GM12875 (cell line): ENCODE measurements at regions not wholly inside any gene's neighbourhood (a gene's known extent, or its start where the extent isn't known, plus 50 kb on each side); places are given as distances from the start of the nearest gene placed in this dataset.

ENCODE experiments used
- H3K4me3 ChIP-seq: one replicate; pipeline ENCODE4 v1.5.1; 2011; ENCODE audit warnings: low read depth, low read length, control low read depth
- CTCF ChIP-seq: IDR thresholded peaks from 2 replicates; pipeline ENCODE4 v1.5.1; 2011; ENCODE audit warnings: low read depth, mild to moderate bottlenecking, control low read depth, inconsistent platforms, low read length, moderate library complexity, borderline replicate concordance; ENCODE audit not compliant: insufficient read depth

GRCh38 chr6:74870403-74870802 is 335.4 kb downstream of the COL12A1 start:
- TF ChIP-seq CTCF, result no peak
- no peak overlapping the region for H3K4me3 ChIP-seq

GRCh38 chr6:74867291-74867690 is 338.6 kb downstream of the COL12A1 start:
- TF ChIP-seq CTCF, result no peak
- H3K4me3 ChIP-seq, result no peak overlapping the region

GRCh38 chr6:74863968-74864367 is 341.9 kb downstream of the COL12A1 start:
- no peak for TF ChIP-seq CTCF
- H3K4me3 ChIP-seq, result no peak overlapping the region

GRCh38 chr6:74860456-74860855 is 345.4 kb downstream of the COL12A1 start:
- no peak overlapping the region for H3K4me3 ChIP-seq
- no peak for TF ChIP-seq CTCF

- TF ChIP-seq CTCF, result no peak
- H3K4me3 ChIP-seq, result no peak overlapping the region
These were observed 348.7 kb downstream of the COL12A1 start for GRCh38 chr6:74857157-74857556.

- no peak overlapping the region for H3K4me3 ChIP-seq
- no peak for TF ChIP-seq CTCF
These were observed 351.9 kb downstream of the COL12A1 start for GRCh38 chr6:74853991-74854390.

- H3K4me3 ChIP-seq, result no peak overlapping the region
- no peak for TF ChIP-seq CTCF
These were observed 354.3 kb downstream of the COL12A1 start for GRCh38 chr6:74851596-74851995.
